GM18511 (cell line): ENCODE measurements at regions not wholly inside any gene's neighbourhood (a gene's known extent, or its start where the extent isn't known, plus 50 kb on each side); places are given as distances from the start of the nearest gene placed in this dataset.
"Not testable (repeated sequence)": the region's sequence is repeated elsewhere in the genome, so short reads cannot be mapped to it uniquely, and the experiment has no call there.

Source experiments
- ATAC-seq: cut with Tn5 transposase; IDR thresholded peaks from one replicate; pipeline ENCODE4 v1.9.1; 2021; ENCODE audit warnings: mild to moderate bottlenecking, moderate library complexity; ENCODE audit not compliant: unreplicated experiment

GRCh38 chr5:145467446-145467845 lies 367.7 kb downstream of the PRELID2 start:
- ATAC-seq = no peak

GRCh38 chr5:145466533-145466932 lies 368.6 kb downstream of the PRELID2 start:
- no peak for ATAC-seq

GRCh38 chr5:145465474-145466263 lies 369.5 kb downstream of the PRELID2 start:
- no peak for ATAC-seq

- ATAC-seq = no peak
Observed at GRCh38 chr5:145464171-145464570, 371.0 kb downstream of the PRELID2 start.

GRCh38 chr5:145463634-145464033 lies 371.5 kb downstream of the PRELID2 start:
- ATAC-seq = no peak

- ATAC-seq = no peak
Observed at GRCh38 chr5:145462525-145462924, 372.6 kb downstream of the PRELID2 start.

- no peak for ATAC-seq
Observed at GRCh38 chr5:145450286-145450885, 384.8 kb downstream of the PRELID2 start.

GRCh38 chr5:145449794-145450193 lies 385.3 kb downstream of the PRELID2 start:
- no peak for ATAC-seq

GRCh38 chr5:145446875-145447274 lies 388.3 kb downstream of the PRELID2 start:
- not testable (repeated sequence) for ATAC-seq

GRCh38 chr5:145446412-145446811 lies 388.7 kb downstream of the PRELID2 start:
- no peak for ATAC-seq

GRCh38 chr5:145445027-145445426 lies 390.1 kb downstream of the PRELID2 start:
- no peak for ATAC-seq

- no peak for ATAC-seq
Observed at GRCh38 chr5:145443964-145444363, 391.2 kb downstream of the PRELID2 start.

GRCh38 chr5:145443366-145443765 lies 391.8 kb downstream of the PRELID2 start:
- no peak for ATAC-seq

GRCh38 chr5:145442661-145443060 lies 392.5 kb downstream of the PRELID2 start:
- ATAC-seq = not testable (repeated sequence)

GRCh38 chr5:145441228-145441627 lies 393.9 kb downstream of the PRELID2 start:
- no peak for ATAC-seq

GRCh38 chr5:145437627-145438026 lies 397.5 kb downstream of the PRELID2 start:
- no peak for ATAC-seq

- no peak for ATAC-seq
Observed at GRCh38 chr5:145433077-145433476, 402.1 kb downstream of the PRELID2 start.

GRCh38 chr5:145429170-145429569 lies 406.0 kb downstream of the PRELID2 start:
- ATAC-seq = no peak

- peak; percentile 75 for ATAC-seq
Observed at GRCh38 chr5:145408048-145408341, 427.1 kb downstream of the PRELID2 start.

GRCh38 chr5:145407300-145408047 lies 427.7 kb downstream of the PRELID2 start:
- peak; percentile 48 for ATAC-seq

GRCh38 chr5:145403992-145404391 lies 431.1 kb downstream of the PRELID2 start:
- no peak for ATAC-seq

- ATAC-seq = no peak
Observed at GRCh38 chr5:145396888-145397287, 438.3 kb downstream of the PRELID2 start.
